ENCODE measurements at regions not wholly inside any gene's neighbourhood (a gene's known extent, or its start where the extent isn't known, plus 50 kb on each side); places are given as distances from the start of the nearest gene placed in this dataset.

GRCh38 chrX:8232406-8232805 lies 61.3 kb upstream of the VCX2 start:
- DNase-seq (ENCODE audit: low spot score), result no peak

GRCh38 chrX:8233091-8233490 lies 62.0 kb upstream of the VCX2 start:
- DNase-seq (ENCODE audit: low spot score), result no peak

- DNase-seq (ENCODE audit: low spot score), result no peak
Observed at GRCh38 chrX:8235026-8235425, 64.0 kb upstream of the VCX2 start.

GRCh38 chrX:8237718-8238117 lies 66.7 kb upstream of the VCX2 start:
- DNase-seq (ENCODE audit: low spot score), result no peak

- DNase-seq (ENCODE audit: low spot score), result no peak
Observed at GRCh38 chrX:8242431-8243020, 71.5 kb upstream of the VCX2 start.

GRCh38 chrX:8244301-8244700 lies 73.2 kb upstream of the VCX2 start:
- DNase-seq (ENCODE audit: low spot score), result peak; percentile 1

- no peak for DNase-seq (ENCODE audit: low spot score)
Observed at GRCh38 chrX:8245411-8245810, 74.3 kb upstream of the VCX2 start.

- no peak for DNase-seq (ENCODE audit: low spot score)
Observed at GRCh38 chrX:8253096-8253495, 82.0 kb upstream of the VCX2 start.

- no peak for DNase-seq (ENCODE audit: low spot score)
Observed at GRCh38 chrX:8254401-8254800, 83.3 kb upstream of the VCX2 start.

GRCh38 chrX:8272821-8273220 lies 101.8 kb upstream of the VCX2 start:
- no peak for DNase-seq (ENCODE audit: low spot score)

- DNase-seq (ENCODE audit: low spot score), result peak; percentile 28
Observed at GRCh38 chrX:8273451-8273895, 102.4 kb upstream of the VCX2 start.

- no peak for DNase-seq (ENCODE audit: low spot score)
Observed at GRCh38 chrX:8274170-8274569, 103.1 kb upstream of the VCX2 start.

GRCh38 chrX:8278557-8278956 lies 107.5 kb upstream of the VCX2 start:
- DNase-seq (ENCODE audit: low spot score), result no peak

GRCh38 chrX:8279323-8279722 lies 108.3 kb upstream of the VCX2 start:
- no peak for DNase-seq (ENCODE audit: low spot score)

- DNase-seq (ENCODE audit: low spot score), result no peak
Observed at GRCh38 chrX:8284131-8284530, 113.1 kb upstream of the VCX2 start.

GRCh38 chrX:8288590-8288989 lies 117.5 kb upstream of the VCX2 start:
- peak; percentile 33 for DNase-seq (ENCODE audit: low spot score)

GRCh38 chrX:8289523-8289922 lies 118.5 kb upstream of the VCX2 start:
- no peak for DNase-seq (ENCODE audit: low spot score)

- no peak for DNase-seq (ENCODE audit: low spot score)
Observed at GRCh38 chrX:8297766-8298165, 126.7 kb upstream of the VCX2 start.

GRCh38 chrX:8304668-8305067 lies 133.6 kb upstream of the VCX2 start:
- no peak for DNase-seq (ENCODE audit: low spot score)

- no peak for DNase-seq (ENCODE audit: low spot score)
Observed at GRCh38 chrX:8305350-8305749, 134.3 kb upstream of the VCX2 start.

- no peak for DNase-seq (ENCODE audit: low spot score)
Observed at GRCh38 chrX:8306291-8306925, 135.3 kb upstream of the VCX2 start.

GRCh38 chrX:8310409-8310808 lies 139.3 kb upstream of the VCX2 start:
- no peak for DNase-seq (ENCODE audit: low spot score)

- no peak for DNase-seq (ENCODE audit: low spot score)
Observed at GRCh38 chrX:8313844-8314243, 142.8 kb upstream of the VCX2 start.

- DNase-seq (ENCODE audit: low spot score), result no peak
Observed at GRCh38 chrX:8314881-8315280, 143.8 kb upstream of the VCX2 start.

Measured in SW480 (cell line).